Loucy (cell line): ENCODE measurements at regions not wholly inside any gene's neighbourhood (a gene's known extent, or its start where the extent isn't known, plus 50 kb on each side); places are given as distances from the start of the nearest gene placed in this dataset.

Experiments used
- EZH2phosphoT487 ChIP-seq: fragments of 200-600 bp; IDR thresholded peaks from 2 replicates; pipeline ENCODE4 v1.6.1; 2018; ENCODE audit warnings: antibody characterized with exemption, mild to moderate bottlenecking, moderate library complexity, borderline replicate concordance
- TF ChIP-seq, protein P1 (sequence below): fragments of 200-600 bp; sonication (generic); conservative IDR thresholded peaks from 2 replicates; pipeline ENCODE4 v1.5.1; 2014; ENCODE audit warnings: mild to moderate bottlenecking, antibody characterized with exemption, low read length

DNA sequence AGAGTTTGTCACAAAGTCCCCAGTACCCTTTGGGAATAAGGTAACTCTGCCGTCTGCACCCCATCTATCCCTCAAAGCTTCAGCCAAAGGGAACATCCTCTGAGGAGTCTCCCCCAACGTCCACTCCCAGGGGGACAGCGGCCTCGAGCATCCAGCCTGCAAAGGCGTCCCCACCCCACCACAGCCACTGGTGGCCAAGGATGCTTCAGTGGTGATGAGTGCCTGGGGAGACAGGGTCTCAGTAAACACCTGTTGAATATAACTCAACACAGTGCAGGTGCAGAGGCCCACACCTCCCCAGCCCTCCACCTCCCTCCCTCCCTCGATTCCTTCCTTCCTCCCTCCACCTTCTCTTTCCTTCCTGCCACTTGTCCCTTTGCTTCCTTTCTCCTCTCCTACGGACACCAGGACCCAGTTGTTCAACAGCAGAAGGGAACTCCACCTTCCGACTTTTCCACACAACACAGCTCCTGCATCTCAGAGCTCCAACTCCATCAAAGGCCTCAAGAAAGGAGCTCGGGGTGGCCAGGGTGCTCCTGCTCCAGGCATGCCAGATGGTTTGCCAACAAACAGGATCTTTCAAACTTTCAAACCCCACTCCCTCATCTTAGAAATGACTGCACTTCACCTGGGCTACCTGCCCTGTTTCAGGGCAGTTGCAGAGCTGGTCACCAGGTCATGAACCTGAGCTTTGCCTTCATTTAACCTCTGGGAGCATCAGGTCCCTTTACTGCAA, 87.8 kb upstream of the SNTG2 start:
- TF ChIP-seq, protein P1, sequence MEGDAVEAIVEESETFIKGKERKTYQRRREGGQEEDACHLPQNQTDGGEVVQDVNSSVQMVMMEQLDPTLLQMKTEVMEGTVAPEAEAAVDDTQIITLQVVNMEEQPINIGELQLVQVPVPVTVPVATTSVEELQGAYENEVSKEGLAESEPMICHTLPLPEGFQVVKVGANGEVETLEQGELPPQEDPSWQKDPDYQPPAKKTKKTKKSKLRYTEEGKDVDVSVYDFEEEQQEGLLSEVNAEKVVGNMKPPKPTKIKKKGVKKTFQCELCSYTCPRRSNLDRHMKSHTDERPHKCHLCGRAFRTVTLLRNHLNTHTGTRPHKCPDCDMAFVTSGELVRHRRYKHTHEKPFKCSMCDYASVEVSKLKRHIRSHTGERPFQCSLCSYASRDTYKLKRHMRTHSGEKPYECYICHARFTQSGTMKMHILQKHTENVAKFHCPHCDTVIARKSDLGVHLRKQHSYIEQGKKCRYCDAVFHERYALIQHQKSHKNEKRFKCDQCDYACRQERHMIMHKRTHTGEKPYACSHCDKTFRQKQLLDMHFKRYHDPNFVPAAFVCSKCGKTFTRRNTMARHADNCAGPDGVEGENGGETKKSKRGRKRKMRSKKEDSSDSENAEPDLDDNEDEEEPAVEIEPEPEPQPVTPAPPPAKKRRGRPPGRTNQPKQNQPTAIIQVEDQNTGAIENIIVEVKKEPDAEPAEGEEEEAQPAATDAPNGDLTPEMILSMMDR, result no peak
- no peak for TF ChIP-seq EZH2phosphoT487
